T-cell (primary cell): ENCODE measurements at regions not wholly inside any gene's neighbourhood (a gene's known extent, or its start where the extent isn't known, plus 50 kb on each side); places are given as distances from the start of the nearest gene placed in this dataset.
"Not testable (repeated sequence)": the region's sequence is repeated elsewhere in the genome, so short reads cannot be mapped to it uniquely, and the experiment has no call there.

Experiments used
- ATAC-seq, 4 experiments: fragments of 200-7000 bp in 3 of 4; fragments of 150-1000 bp in 1 of 4; cut with Tn5 transposase; replicated peaks in 1 of 4; 1 replicate in 3 of 4; 2 replicates in 1 of 4; pipeline ENCODE4 v1.10.0; 2021; ENCODE audit warnings: moderate library complexity in 3 of 4, mild to moderate bottlenecking in 2 of 4, moderate number of reproducible peaks in 1 of 4
- CTCF ChIA-PET, 2 donors: fragments of 300-600 bp; sonication (Branson Sonifier 250); formaldehyde crosslinking; loops; one replicate each; lab custom pipeline; 2022; ENCODE audit warnings: antibody characterized with exemption in 2 of 2; lab: Charles Lee
- POLR2A ChIA-PET, 2 donors: fragments of 300-600 bp; sonication (Branson Sonifier 250); formaldehyde crosslinking; loops; one replicate each; lab custom pipeline; 2022; ENCODE audit warnings: antibody characterized with exemption in 2 of 2; lab: Charles Lee
- DNase-seq, 35 experiments: peaks; one replicate each; pipeline versions ENCODE4 v3.0.0 to v3.0.0-alpha.2; 2013 to 2023
- H3K27ac ChIP-seq: one replicate; pipeline ENCODE4 v1.5.1; 2013; ENCODE audit warnings: low read length
- H3K27me3 ChIP-seq, 2 experiments: replicated peaks in 1 of 2; 1 replicate in 1 of 2; 2 replicates in 1 of 2; pipeline versions ENCODE4 v1.6.1 to v1.7.0; 2013; ENCODE audit warnings: low read length in 1 of 2, mixed read lengths in 1 of 2; ENCODE audit not compliant: control insufficient read depth in 2 of 2, insufficient read depth in 2 of 2; ENCODE audit errors: extremely low read depth in 1 of 2
- H3K36me3 ChIP-seq, 2 donors: 1 replicate in 1 of 2; 2 replicates in 1 of 2; pipeline versions ENCODE4 v1.6.1 to v1.7.0; 2013; ENCODE audit warnings: low read length in 1 of 2; ENCODE audit not compliant: control insufficient read depth in 2 of 2, insufficient read depth in 1 of 2; ENCODE audit errors: extremely low read depth in 1 of 2
- H3K4me1 ChIP-seq, 2 experiments: 1 replicate in 1 of 2; 2 replicates in 1 of 2; pipeline versions ENCODE4 v1.6.1 to v1.7.0; 2013; ENCODE audit warnings: low read length in 2 of 2, mixed read lengths in 1 of 2; ENCODE audit not compliant: insufficient read depth in 2 of 2, control insufficient read depth in 1 of 2; ENCODE audit errors: extremely low read depth in 1 of 2
- H3K4me3 ChIP-seq, 2 donors: 1 replicate in 1 of 2; 2 replicates in 1 of 2; pipeline versions ENCODE4 v1.5.1 to v1.7.0; 2013; ENCODE audit warnings: mild to moderate bottlenecking in 2 of 2, low read length in 1 of 2, moderate library complexity in 1 of 2; ENCODE audit not compliant: control insufficient read depth in 1 of 2; ENCODE audit errors: extremely low read depth in 1 of 2
- H3K9me3 ChIP-seq: 2 replicates; pipeline ENCODE4 v1.7.0; 2013
- H3K27ac Mint-ChIP-seq, 2 donors: one replicate each; pipeline ENCODE4 v1.8.0; 2020 to 2021; ENCODE audit warnings: mild to moderate bottlenecking in 2 of 2, mixed read lengths in 2 of 2
- H3K27me3 Mint-ChIP-seq, 2 donors: one replicate each; pipeline ENCODE4 v1.8.0; 2021 to 2022; ENCODE audit warnings: mixed read lengths in 2 of 2
- H3K36me3 Mint-ChIP-seq: one replicate; pipeline ENCODE4 v1.8.0; 2021; ENCODE audit warnings: mixed read lengths
- H3K4me1 Mint-ChIP-seq, 3 donors: one replicate each; pipeline ENCODE4 v1.8.0; 2020 to 2022; ENCODE audit warnings: mixed read lengths in 3 of 3, mild to moderate bottlenecking in 1 of 3
- H3K4me3 Mint-ChIP-seq, 3 donors: one replicate each; pipeline ENCODE4 v1.8.0; 2020 to 2022; ENCODE audit warnings: mild to moderate bottlenecking in 3 of 3, mixed read lengths in 3 of 3, moderate library complexity in 3 of 3
- H3K9me3 Mint-ChIP-seq, 3 donors: one replicate each; pipeline ENCODE4 v1.8.0; 2020 to 2022; ENCODE audit warnings: mixed read lengths in 3 of 3
- WGBS: methylation state at CpG from one replicate; pipeline ENCODE4 v1.1.5; 2013; ENCODE audit warnings: missing lambda C conversion rate; ENCODE audit not compliant: insufficient coverage; 5-methylcytosine and 5-hydroxymethylcytosine counted together

DNA sequence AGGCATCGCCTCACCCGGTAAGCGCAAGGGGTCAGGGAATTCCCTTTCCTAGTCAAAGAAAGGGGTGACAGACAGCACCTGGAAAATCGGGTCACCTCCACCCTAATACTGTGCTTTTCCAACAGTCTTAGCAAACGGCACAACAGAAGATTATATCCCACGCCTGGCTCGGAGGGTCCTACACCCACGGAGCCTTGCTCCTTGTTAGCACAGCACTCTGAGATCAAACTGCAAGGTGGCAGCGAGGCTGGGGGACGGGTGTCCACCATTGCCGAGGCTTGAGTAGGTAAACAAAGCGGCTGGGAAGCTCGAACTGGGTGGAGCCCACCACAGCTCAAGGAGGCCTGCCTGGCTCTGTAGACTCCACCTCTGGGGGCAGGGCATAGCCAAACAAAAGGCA, 315.6 kb downstream of the LTN1 start:
- H3K27me3 ChIP-seq, H3K36me3 ChIP-seq, H3K4me3 Mint-ChIP-seq, H3K4me3 ChIP-seq, DNase-seq, POLR2A ChIA-PET, ATAC-seq, H3K9me3 Mint-ChIP-seq, H3K27ac Mint-ChIP-seq, CTCF ChIA-PET, H3K36me3 Mint-ChIP-seq, H3K27ac ChIP-seq, H3K4me1 ChIP-seq, H3K9me3 ChIP-seq, H3K27me3 Mint-ChIP-seq, H3K4me1 Mint-ChIP-seq: not testable (repeated sequence)
- WGBS, result 97% methylated on average over 9 of the region's 13 CpGs

DNA sequence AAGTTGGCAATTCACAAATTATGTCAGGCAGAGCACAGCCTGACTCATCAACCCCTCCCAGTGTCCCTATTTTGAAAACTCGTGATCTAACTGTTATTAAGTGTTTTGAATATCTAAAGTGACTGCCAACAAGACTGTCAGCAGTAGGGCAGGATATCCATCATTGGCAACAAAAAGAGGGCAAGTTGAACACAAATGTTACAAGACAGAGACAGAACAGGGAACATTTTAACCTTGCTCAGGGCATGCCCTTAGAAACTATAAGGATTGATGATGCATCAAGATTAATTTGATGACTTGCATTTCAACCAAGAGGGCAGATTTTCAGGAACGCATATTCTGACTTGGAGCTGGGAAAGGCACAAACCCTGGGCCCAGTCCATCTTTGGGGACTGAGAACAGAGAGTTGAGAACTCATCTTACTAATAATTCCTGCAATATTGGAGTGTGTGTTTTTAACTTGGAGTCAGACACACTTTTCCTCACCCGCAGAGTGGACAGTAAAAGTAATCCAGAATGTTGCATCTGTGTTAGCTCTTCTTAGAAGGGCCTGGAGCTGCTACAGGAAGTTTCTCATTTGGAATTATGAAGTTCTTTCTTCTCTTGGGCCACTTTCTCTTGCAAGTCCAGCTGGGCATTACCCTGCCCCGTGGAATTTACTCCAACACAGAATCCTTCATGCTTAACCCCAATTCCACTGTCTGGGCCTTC, 317.2 kb downstream of the LTN1 start:
- ChIA-PET POLR2A (no interaction called here), CTCF (no interaction called here)
- no peak overlapping the region for H3K27ac Mint-ChIP-seq
- DNase-seq (no peak), ATAC-seq (no peak)
- H3K36me3 Mint-ChIP-seq, result peaks cover 21% of the 10 kb centered on the region
- H3K9me3 Mint-ChIP-seq, result peaks cover 0 to 6% (median 4%) of the 10 kb centered on the region in 3 donors
- Histone ChIP-seq H3K27me3 (no peaks in the 10 kb centered on the region), H3K4me3 (no peak overlapping the region), H3K36me3 (peaks cover 0 to 2% of the 10 kb centered on the region in 2 donors), H3K27ac (no peak overlapping the region), H3K4me1 (no peaks in the 10 kb centered on the region), H3K9me3 (no peaks in the 10 kb centered on the region)
- WGBS, result no CpG with 5 or more reads among the region's 4 CpGs
- H3K4me1 Mint-ChIP-seq, result no peaks in the 10 kb centered on the region
- H3K4me3 Mint-ChIP-seq, result no peak overlapping the region
- no peaks in the 10 kb centered on the region for H3K27me3 Mint-ChIP-seq

DNA sequence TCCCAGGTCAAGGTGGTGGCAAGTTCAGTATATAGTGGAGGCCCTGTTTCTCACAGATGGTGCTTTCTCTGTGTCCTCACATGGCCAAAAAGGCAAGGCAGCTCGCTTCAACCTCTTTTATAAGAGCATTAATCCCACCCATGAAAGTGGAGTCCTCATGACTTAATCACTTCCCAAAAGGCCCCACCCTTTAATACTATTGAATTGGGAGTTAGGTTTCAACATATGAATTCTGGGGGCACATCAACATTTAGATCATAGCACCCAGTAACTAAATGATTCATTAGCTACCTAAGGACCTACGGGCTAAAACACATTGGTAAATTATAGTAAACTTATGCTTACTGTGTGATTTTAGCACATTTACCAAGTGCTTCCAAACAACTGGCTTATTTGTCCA, 317.9 kb downstream of the LTN1 start:
- WGBS, result no CpG with 5 or more reads among the region's 2 CpGs
- Histone ChIP-seq H3K27me3 (no peaks in the 10 kb centered on the region), H3K4me3 (no peak overlapping the region), H3K4me1 (no peaks in the 10 kb centered on the region), H3K27ac (no peak overlapping the region), H3K36me3 (peaks cover 0 to 2% of the 10 kb centered on the region in 2 donors), H3K9me3 (no peaks in the 10 kb centered on the region)
- Mint-ChIP-seq H3K27ac (no peak overlapping the region), H3K9me3 (peaks cover 0 to 6% (median 4%) of the 10 kb centered on the region in 3 donors), H3K4me1 (no peaks in the 10 kb centered on the region), H3K4me3 (no peak overlapping the region), H3K36me3 (peaks cover 21% of the 10 kb centered on the region), H3K27me3 (no peaks in the 10 kb centered on the region)
- DNase-seq (no peak), ATAC-seq (no peak)
- POLR2A ChIA-PET, result no interaction called here
- CTCF ChIA-PET, result no interaction called here

DNA sequence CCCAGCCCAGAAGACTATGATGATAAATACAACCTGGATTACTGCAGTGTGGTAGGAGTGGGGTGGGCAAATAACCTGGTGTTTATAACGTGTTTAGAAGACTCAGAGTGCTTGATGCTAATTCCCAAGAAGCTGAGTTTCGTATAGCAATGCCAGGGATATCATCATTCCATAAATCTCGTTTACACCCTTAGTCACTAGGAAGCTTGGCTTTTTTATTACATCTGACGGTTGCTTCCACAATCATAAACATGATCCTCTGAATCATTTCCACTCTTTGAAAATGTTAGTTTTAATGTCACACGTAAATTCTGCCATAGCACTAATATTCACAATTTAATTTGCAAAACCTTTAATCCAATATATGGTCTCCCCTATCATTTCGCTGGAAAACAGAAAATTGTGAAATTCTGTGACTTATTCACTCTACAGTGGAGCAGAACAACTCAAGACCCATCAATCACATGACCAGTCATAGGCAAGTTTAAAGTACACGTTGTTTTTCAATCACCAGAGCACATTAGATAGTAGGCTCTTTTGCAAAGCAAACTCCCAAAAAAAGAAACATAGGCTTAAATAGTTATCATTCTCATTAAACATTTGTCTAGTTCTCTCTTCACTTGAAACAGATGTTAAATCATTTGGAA, 321.0 kb downstream of the LTN1 start:
- H3K4me3 Mint-ChIP-seq, result no peak overlapping the region
- H3K27ac Mint-ChIP-seq, result no peak overlapping the region
- WGBS, result 67% methylated on average over 4 of the region's 7 CpGs
- no peaks in the 10 kb centered on the region for H3K4me1 ChIP-seq
- H3K36me3 ChIP-seq, result peaks cover 0 to 2% of the 10 kb centered on the region in 2 donors
- ChIA-PET POLR2A (interaction anchor here in 1 of 2 donors (0.8 kb wide), 1 partner anchor 467 kb away, joined by 3 read pairs; no protein-coding TSS in a partner anchor), CTCF (no interaction called here)
- H3K27ac ChIP-seq, result no peak overlapping the region
- no peaks in the 10 kb centered on the region for H3K27me3 Mint-ChIP-seq
- H3K9me3 Mint-ChIP-seq, result no peaks in the 10 kb centered on the region
- peaks cover 0 to 11% (median 3%) of the 10 kb centered on the region in 3 donors for H3K4me1 Mint-ChIP-seq
- DNase-seq (no peak), ATAC-seq (no peak)
- H3K4me3 ChIP-seq, result no peak overlapping the region
- H3K9me3 ChIP-seq, result no peaks in the 10 kb centered on the region
- H3K27me3 ChIP-seq, result no peaks in the 10 kb centered on the region
- peaks cover 22% of the 10 kb centered on the region for H3K36me3 Mint-ChIP-seq

DNA sequence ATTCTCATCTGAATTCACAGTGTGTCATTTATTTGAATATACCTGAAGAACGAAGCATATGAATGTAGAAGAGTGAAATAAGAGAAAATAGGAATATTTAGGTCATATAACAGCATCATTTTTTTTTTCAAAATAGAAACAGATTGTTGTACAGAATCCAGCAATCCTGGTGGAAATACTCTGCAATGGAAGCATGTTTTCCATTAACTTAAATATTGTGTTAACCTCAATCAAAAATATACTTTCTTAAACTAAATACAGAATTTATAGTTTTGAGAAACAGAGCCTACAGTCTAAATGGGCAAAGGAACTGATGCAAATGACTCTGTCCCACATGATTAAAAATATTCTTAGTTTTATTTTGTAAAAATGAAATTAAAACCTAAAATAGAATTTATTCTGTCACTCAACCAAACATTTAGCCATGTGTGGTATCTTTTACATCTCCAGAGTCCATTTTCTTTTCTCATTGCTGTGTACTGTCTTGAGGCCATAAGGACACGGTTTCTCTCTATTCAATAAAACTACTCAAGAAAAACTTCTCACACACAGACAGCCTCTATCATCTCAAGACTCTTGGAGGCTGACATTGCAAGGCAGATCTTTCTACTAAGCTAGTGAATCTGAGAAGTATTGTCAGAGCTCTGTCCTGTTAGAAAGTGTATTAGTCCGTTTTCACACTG, 322.6 kb downstream of the LTN1 start:
- Mint-ChIP-seq H3K9me3 (no peaks in the 10 kb centered on the region), H3K27me3 (no peaks in the 10 kb centered on the region), H3K36me3 (peaks cover 22% of the 10 kb centered on the region), H3K4me3 (no peak overlapping the region), H3K4me1 (peaks cover 0 to 11% (median 3%) of the 10 kb centered on the region in 3 donors), H3K27ac (no peak overlapping the region)
- ATAC-seq (no peak), DNase-seq (no peak)
- Histone ChIP-seq H3K4me1 (no peaks in the 10 kb centered on the region), H3K36me3 (no peaks in the 10 kb centered on the region), H3K27ac (no peak overlapping the region), H3K9me3 (no peaks in the 10 kb centered on the region), H3K4me3 (no peak overlapping the region), H3K27me3 (no peaks in the 10 kb centered on the region)
- POLR2A ChIA-PET, result no interaction called here
- 83% methylated on average over 1 of the region's 3 CpGs for WGBS
- CTCF ChIA-PET, result no interaction called here

DNA sequence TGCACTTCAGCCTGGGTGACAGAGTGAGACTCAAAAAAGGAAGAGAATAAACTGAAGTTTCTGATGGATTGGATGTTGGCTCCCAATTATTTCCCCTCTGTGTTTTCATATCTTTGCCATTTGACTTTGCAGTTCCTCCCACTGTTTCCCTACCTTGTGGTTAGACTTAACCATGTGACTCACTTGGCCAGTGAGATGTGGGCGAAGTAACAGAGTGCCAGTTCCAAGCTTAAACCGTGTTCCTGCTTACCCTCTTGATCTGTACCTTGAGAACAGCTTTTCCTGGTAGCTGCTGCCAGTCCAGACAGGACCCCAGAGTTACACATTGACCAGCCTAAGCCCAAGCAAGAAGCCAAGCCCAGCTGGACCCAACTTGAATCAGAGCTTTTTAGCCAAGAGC, 323.4 kb downstream of the LTN1 start:
- no peak for DNase-seq
- ATAC-seq, result no peak
- Mint-ChIP-seq H3K27me3 (no peaks in the 10 kb centered on the region), H3K4me1 (peaks cover 0 to 11% (median 3%) of the 10 kb centered on the region in 3 donors), H3K36me3 (peaks cover 22% of the 10 kb centered on the region), H3K4me3 (no peak overlapping the region), H3K9me3 (no peaks in the 10 kb centered on the region), H3K27ac (no peak overlapping the region)
- CTCF ChIA-PET, result no interaction called here
- WGBS, result 33% methylated on average over 2 of the region's 2 CpGs
- Histone ChIP-seq H3K27ac (no peak overlapping the region), H3K4me1 (no peaks in the 10 kb centered on the region), H3K9me3 (no peaks in the 10 kb centered on the region), H3K36me3 (no peaks in the 10 kb centered on the region), H3K27me3 (no peaks in the 10 kb centered on the region), H3K4me3 (no peak overlapping the region)
- POLR2A ChIA-PET, result no interaction called here
